Body of pancreas (tissue), 4 donors: ENCODE measurements at regions not wholly inside any gene's neighbourhood (a gene's known extent, or its start where the extent isn't known, plus 50 kb on each side); places are given as distances from the start of the nearest gene placed in this dataset.
"Not testable (repeated sequence)": the region's sequence is repeated elsewhere in the genome, so short reads cannot be mapped to it uniquely, and the experiment has no call there.

ENCODE experiments used
- POLR2A ChIP-seq, 3 donors: fragments of 450-650 bp; IDR thresholded peaks; one replicate each; pipeline ENCODE4 v1.6.1; 2016; ENCODE audit warnings: antibody characterized with exemption in 3 of 3, mild to moderate bottlenecking in 2 of 3
- TF ChIP-seq, protein P1 (sequence below), 7 experiments: fragments of 450-650 bp in 4 of 7; fragments of 200-600 bp in 3 of 7; sonication (generic) in 3 of 7; IDR thresholded peaks; one replicate each; pipeline ENCODE4 v1.5.1; 2016 to 2019; ENCODE audit warnings: antibody characterized with exemption in 7 of 7

GRCh38 chr3:20464237-20464636 is 278.2 kb upstream of the SGO1 start:
- TF ChIP-seq, protein P1, sequence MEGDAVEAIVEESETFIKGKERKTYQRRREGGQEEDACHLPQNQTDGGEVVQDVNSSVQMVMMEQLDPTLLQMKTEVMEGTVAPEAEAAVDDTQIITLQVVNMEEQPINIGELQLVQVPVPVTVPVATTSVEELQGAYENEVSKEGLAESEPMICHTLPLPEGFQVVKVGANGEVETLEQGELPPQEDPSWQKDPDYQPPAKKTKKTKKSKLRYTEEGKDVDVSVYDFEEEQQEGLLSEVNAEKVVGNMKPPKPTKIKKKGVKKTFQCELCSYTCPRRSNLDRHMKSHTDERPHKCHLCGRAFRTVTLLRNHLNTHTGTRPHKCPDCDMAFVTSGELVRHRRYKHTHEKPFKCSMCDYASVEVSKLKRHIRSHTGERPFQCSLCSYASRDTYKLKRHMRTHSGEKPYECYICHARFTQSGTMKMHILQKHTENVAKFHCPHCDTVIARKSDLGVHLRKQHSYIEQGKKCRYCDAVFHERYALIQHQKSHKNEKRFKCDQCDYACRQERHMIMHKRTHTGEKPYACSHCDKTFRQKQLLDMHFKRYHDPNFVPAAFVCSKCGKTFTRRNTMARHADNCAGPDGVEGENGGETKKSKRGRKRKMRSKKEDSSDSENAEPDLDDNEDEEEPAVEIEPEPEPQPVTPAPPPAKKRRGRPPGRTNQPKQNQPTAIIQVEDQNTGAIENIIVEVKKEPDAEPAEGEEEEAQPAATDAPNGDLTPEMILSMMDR (IDR thresholded peaks at IDR 0.05): not testable (repeated sequence)
- TF ChIP-seq POLR2A (IDR thresholded peaks at IDR 0.05): not testable (repeated sequence)
